Activated naive CD4-positive, alpha-beta T cell (primary cell): ENCODE measurements at regions not wholly inside any gene's neighbourhood (a gene's known extent, or its start where the extent isn't known, plus 50 kb on each side); places are given as distances from the start of the nearest gene placed in this dataset.
"Not testable (repeated sequence)": the region's sequence is repeated elsewhere in the genome, so short reads cannot be mapped to it uniquely, and the experiment has no call there.

Source experiments
- DNase-seq, 4 experiments: peaks; one replicate each; lab custom pipeline; 2025; lab: John Stamatoyannopoulos, UW

GRCh38 chr2:41167014-41167413 lies 715.1 kb upstream of the SLC8A1 start:
- no peak for DNase-seq

GRCh38 chr2:41169744-41170143 lies 717.9 kb upstream of the SLC8A1 start:
- no peak for DNase-seq

GRCh38 chr2:41170589-41170988 lies 718.7 kb upstream of the SLC8A1 start:
- DNase-seq: no peak

GRCh38 chr2:41180387-41180786 lies 728.5 kb upstream of the SLC8A1 start:
- no peak for DNase-seq

GRCh38 chr2:41182961-41183360 lies 731.1 kb upstream of the SLC8A1 start:
- DNase-seq: no peak

- no peak for DNase-seq
These were observed 735.7 kb upstream of the SLC8A1 start for GRCh38 chr2:41187376-41188122.

- DNase-seq: no peak
These were observed 742.3 kb upstream of the SLC8A1 start for GRCh38 chr2:41194230-41194629.

- no peak for DNase-seq
These were observed 745.9 kb upstream of the SLC8A1 start for GRCh38 chr2:41197781-41198180.

GRCh38 chr2:41199334-41199733 lies 747.4 kb upstream of the SLC8A1 start:
- DNase-seq: no peak

- no peak for DNase-seq
These were observed 752.4 kb upstream of the SLC8A1 start for GRCh38 chr2:41204315-41204714.

- DNase-seq: no peak
These were observed 754.1 kb upstream of the SLC8A1 start for GRCh38 chr2:41206004-41206403.

GRCh38 chr2:41207578-41207977 lies 755.7 kb upstream of the SLC8A1 start:
- no peak for DNase-seq

GRCh38 chr2:41210030-41210429 lies 758.1 kb upstream of the SLC8A1 start:
- DNase-seq: not testable (repeated sequence)

- no peak for DNase-seq
These were observed 765.1 kb upstream of the SLC8A1 start for GRCh38 chr2:41216978-41217377.

GRCh38 chr2:41222593-41222992 lies 770.7 kb upstream of the SLC8A1 start:
- DNase-seq: no peak

GRCh38 chr2:41234093-41234492 lies 782.2 kb upstream of the SLC8A1 start:
- DNase-seq: no peak

- no peak for DNase-seq
These were observed 789.6 kb upstream of the SLC8A1 start for GRCh38 chr2:41241325-41242000.

- no peak for DNase-seq
These were observed 790.1 kb upstream of the SLC8A1 start for GRCh38 chr2:41242001-41242331.

- no peak for DNase-seq
These were observed 779.7 kb upstream of the PKDCC start for GRCh38 chr2:41267929-41268659.

- no peak for DNase-seq
These were observed 764.6 kb upstream of the PKDCC start for GRCh38 chr2:41283079-41283775.

- no peak for DNase-seq
These were observed 754.3 kb upstream of the PKDCC start for GRCh38 chr2:41293491-41293890.

GRCh38 chr2:41294331-41294730 lies 753.5 kb upstream of the PKDCC start:
- no peak for DNase-seq

- no peak for DNase-seq
These were observed 734.7 kb upstream of the PKDCC start for GRCh38 chr2:41313082-41313481.
